ENCODE measurements at regions not wholly inside any gene's neighbourhood (a gene's known extent, or its start where the extent isn't known, plus 50 kb on each side); places are given as distances from the start of the nearest gene placed in this dataset.

- no peak for DNase-seq (ENCODE audit: low spot score in 2 of 2, unreplicated experiment in 2 of 2)
- H3K27ac Mint-ChIP-seq: no peak overlapping the region
- H3K27me3 Mint-ChIP-seq (ENCODE audit: low read depth): no peaks in the 10 kb centered on the region
- H3K4me3 Mint-ChIP-seq: no peak overlapping the region
- H3K36me3 Mint-ChIP-seq: no peaks in the 10 kb centered on the region
- H3K9me3 Mint-ChIP-seq: no peaks in the 10 kb centered on the region
- TF ChIP-seq, protein P1, sequence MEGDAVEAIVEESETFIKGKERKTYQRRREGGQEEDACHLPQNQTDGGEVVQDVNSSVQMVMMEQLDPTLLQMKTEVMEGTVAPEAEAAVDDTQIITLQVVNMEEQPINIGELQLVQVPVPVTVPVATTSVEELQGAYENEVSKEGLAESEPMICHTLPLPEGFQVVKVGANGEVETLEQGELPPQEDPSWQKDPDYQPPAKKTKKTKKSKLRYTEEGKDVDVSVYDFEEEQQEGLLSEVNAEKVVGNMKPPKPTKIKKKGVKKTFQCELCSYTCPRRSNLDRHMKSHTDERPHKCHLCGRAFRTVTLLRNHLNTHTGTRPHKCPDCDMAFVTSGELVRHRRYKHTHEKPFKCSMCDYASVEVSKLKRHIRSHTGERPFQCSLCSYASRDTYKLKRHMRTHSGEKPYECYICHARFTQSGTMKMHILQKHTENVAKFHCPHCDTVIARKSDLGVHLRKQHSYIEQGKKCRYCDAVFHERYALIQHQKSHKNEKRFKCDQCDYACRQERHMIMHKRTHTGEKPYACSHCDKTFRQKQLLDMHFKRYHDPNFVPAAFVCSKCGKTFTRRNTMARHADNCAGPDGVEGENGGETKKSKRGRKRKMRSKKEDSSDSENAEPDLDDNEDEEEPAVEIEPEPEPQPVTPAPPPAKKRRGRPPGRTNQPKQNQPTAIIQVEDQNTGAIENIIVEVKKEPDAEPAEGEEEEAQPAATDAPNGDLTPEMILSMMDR (IDR thresholded peaks at IDR 0.05; ENCODE audit: unreplicated experiment): no peak
- H3K4me1 Mint-ChIP-seq: peaks cover 20% of the 10 kb centered on the region
These were observed 162.8 kb upstream of the SVIL start for GRCh38 chr10:29797616-29798015.

DNA sequence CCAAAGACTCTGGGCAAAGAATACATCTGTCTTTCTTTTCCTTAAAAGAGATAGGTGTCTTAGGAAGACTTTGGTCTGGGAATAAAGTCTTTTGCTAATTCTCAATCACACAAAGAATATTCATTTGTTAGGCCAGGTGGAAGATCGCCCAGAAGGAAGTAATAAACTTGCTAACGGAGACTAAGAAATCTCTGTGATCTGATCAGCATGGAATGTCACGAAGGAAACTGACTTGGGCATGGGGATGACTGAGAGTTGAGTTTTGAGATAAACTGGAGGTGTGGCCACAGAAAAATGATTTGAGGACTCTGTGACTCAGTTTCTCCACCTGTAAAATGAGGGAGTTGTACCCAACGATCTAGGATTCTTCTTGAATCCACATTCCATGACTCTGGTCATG is 161.1 kb upstream of the SVIL start:
- no peak for DNase-seq (ENCODE audit: low spot score in 2 of 2, unreplicated experiment in 2 of 2)
- TF ChIP-seq, protein P1 (IDR thresholded peaks at IDR 0.05; ENCODE audit: unreplicated experiment): no peak
- H3K27ac Mint-ChIP-seq: peak overlapping the region; percentile 80
- H3K36me3 Mint-ChIP-seq: no peaks in the 10 kb centered on the region
- no peaks in the 10 kb centered on the region for H3K27me3 Mint-ChIP-seq (ENCODE audit: low read depth)
- H3K4me1 Mint-ChIP-seq: peaks cover 20% of the 10 kb centered on the region
- H3K4me3 Mint-ChIP-seq: no peak overlapping the region
- no peaks in the 10 kb centered on the region for H3K9me3 Mint-ChIP-seq

DNA sequence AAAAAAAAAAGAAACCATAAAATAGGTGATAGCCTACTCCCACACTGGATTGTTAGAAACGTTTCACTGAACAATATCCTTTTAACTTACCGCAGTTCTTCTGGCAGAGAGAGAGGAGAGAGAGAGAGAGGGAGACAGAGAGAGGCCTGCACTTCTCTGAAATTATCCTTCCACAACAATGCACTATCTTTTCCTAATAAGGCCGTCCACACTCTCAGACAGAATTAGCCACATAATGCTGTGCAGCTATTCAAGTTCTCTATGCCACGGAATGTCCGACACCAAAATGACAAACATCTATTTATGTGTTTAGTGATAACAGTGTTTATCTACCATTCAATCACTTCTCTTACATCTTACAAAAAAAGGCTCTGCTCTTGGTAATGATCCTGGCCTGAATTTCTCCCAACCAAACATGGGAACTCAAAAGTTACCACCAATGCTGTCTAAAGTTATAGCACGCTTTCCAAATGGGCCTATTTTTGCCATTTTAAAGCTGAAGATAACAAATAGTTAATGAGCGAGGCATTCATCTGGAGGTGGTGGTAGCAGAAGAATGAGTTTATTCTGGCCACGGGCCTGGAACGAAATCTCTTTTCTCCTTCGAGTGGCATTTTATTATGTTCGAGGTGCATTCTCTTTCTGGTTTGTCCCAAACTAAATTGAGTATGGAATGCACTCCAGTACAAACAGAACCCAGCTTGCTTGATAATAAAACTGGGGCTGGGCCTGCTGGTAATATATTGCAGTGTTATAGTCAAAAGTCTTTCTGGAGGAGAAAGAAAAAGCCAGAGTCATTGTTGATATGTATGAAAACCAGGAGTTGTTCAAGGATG is 160.2 kb upstream of the SVIL start:
- no peaks in the 10 kb centered on the region for H3K36me3 Mint-ChIP-seq
- no peaks in the 10 kb centered on the region for H3K9me3 Mint-ChIP-seq
- TF ChIP-seq, protein P1 (IDR thresholded peaks at IDR 0.05; ENCODE audit: unreplicated experiment): no peak
- no peak overlapping the region for H3K4me3 Mint-ChIP-seq
- H3K4me1 Mint-ChIP-seq: peaks cover 26% of the 10 kb centered on the region
- H3K27ac Mint-ChIP-seq: peak overlapping the region; percentile 80
- no peaks in the 10 kb centered on the region for H3K27me3 Mint-ChIP-seq (ENCODE audit: low read depth)
- no peak for DNase-seq (ENCODE audit: low spot score in 2 of 2, unreplicated experiment in 2 of 2)

DNA sequence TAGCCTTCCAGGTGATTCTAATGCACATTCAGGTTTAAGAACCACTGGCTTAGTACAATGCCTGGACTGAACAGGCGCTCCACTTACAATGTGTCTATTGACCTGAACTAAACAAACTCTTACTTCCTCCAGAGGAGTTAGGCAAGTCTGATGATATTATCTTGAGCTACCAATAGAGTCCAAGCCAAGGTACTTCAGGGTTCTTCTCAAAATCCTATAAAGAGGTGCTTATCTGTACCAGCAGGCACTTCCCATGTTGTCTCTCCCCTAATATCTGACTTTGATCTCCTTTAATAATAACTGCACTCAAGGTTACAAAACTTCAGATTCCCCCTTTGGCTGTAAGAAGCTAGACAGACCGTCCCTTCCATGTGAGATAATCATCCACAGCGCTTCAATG is 157.0 kb upstream of the SVIL start:
- no peaks in the 10 kb centered on the region for H3K36me3 Mint-ChIP-seq
- TF ChIP-seq, protein P1 (IDR thresholded peaks at IDR 0.05; ENCODE audit: unreplicated experiment): no peak
- no peaks in the 10 kb centered on the region for H3K27me3 Mint-ChIP-seq (ENCODE audit: low read depth)
- DNase-seq (ENCODE audit: low spot score in 2 of 2, unreplicated experiment in 2 of 2): no peak
- H3K27ac Mint-ChIP-seq: no peak overlapping the region
- peaks cover 25% of the 10 kb centered on the region for H3K4me1 Mint-ChIP-seq
- peaks cover 9% of the 10 kb centered on the region for H3K9me3 Mint-ChIP-seq
- H3K4me3 Mint-ChIP-seq: no peak overlapping the region

GRCh38 chr10:29790207-29790606 is 155.4 kb upstream of the SVIL start:
- Mint-ChIP-seq H3K4me3 (no peak overlapping the region), H3K36me3 (no peaks in the 10 kb centered on the region), H3K27me3 (ENCODE audit: low read depth) (no peaks in the 10 kb centered on the region), H3K4me1 (peaks cover 16% of the 10 kb centered on the region), H3K9me3 (peaks cover 9% of the 10 kb centered on the region), H3K27ac (peak overlapping the region; percentile 8)
- TF ChIP-seq, protein P1 (IDR thresholded peaks at IDR 0.05; ENCODE audit: unreplicated experiment): no peak
- DNase-seq (ENCODE audit: low spot score in 2 of 2, unreplicated experiment in 2 of 2): no peak

Measured in mesothelial cell of epicardium (in vitro differentiated cells).